Common myeloid progenitor, CD34-positive (primary cell): ENCODE measurements at regions not wholly inside any gene's neighbourhood (a gene's known extent, or its start where the extent isn't known, plus 50 kb on each side); places are given as distances from the start of the nearest gene placed in this dataset.

Source experiments
- CTCF ChIA-PET: fragments of 350-600 bp; sonication (Branson Sonifier 250); formaldehyde crosslinking; loops from one replicate; lab custom pipeline; 2021; ENCODE audit warnings: antibody characterized with exemption; lab: Charles Lee
- POLR2A ChIA-PET: fragments of 350-600 bp; sonication (Branson Sonifier 250); formaldehyde crosslinking; loops from one replicate; lab custom pipeline; 2021; ENCODE audit warnings: antibody characterized with exemption; lab: Charles Lee
- DNase-seq, 3 donors: peaks; one replicate each; pipeline versions ENCODE4 v3.0.0 to v3.0.0-alpha.2; 2013
- H3K27ac ChIP-seq, 2 experiments: 1 replicate in 1 of 2; 2 replicates in 1 of 2; pipeline ENCODE4 v1.7.0; 2013; ENCODE audit warnings: inconsistent platforms in 2 of 2, low read length in 2 of 2, mild to moderate bottlenecking in 2 of 2, low read depth in 1 of 2, moderate library complexity in 1 of 2; ENCODE audit not compliant: severe bottlenecking in 2 of 2, insufficient read depth in 1 of 2, poor library complexity in 1 of 2
- H3K27me3 ChIP-seq, 5 experiments: replicated peaks in 2 of 5; 1 replicate in 3 of 5; 2 replicates in 2 of 5; pipeline versions ENCODE4 v1.6.1 to v1.7.0; 2013; ENCODE audit warnings: low read length in 4 of 5, mild to moderate bottlenecking in 2 of 5, moderate library complexity in 2 of 5, inconsistent platforms in 1 of 5; ENCODE audit not compliant: insufficient read depth in 5 of 5, control insufficient read depth in 4 of 5
- H3K36me3 ChIP-seq, 4 experiments: 1 replicate in 2 of 4; 2 replicates in 2 of 4; pipeline versions ENCODE4 v1.6.1 to v1.7.0; 2013; ENCODE audit warnings: low read length in 3 of 4, control low read depth in 1 of 4, mild to moderate bottlenecking in 1 of 4; ENCODE audit not compliant: control insufficient read depth in 4 of 4, insufficient read depth in 4 of 4
- H3K4me1 ChIP-seq, 4 experiments: 1 replicate in 3 of 4; 2 replicates in 1 of 4; pipeline versions ENCODE4 v1.6.1 to v1.7.1; 2013; ENCODE audit warnings: low read length in 3 of 4, mild to moderate bottlenecking in 3 of 4, control low read depth in 1 of 4, inconsistent platforms in 1 of 4, moderate library complexity in 1 of 4; ENCODE audit not compliant: control insufficient read depth in 4 of 4, insufficient read depth in 4 of 4; ENCODE audit errors: control extremely low read depth in 1 of 4
- H3K4me3 ChIP-seq, 7 experiments: 1 replicate in 4 of 7; 2 replicates in 3 of 7; pipeline versions ENCODE4 v1.5.1 to v1.7.0; 2013; ENCODE audit warnings: mild to moderate bottlenecking in 7 of 7, low read length in 6 of 7, moderate library complexity in 6 of 7, inconsistent platforms in 2 of 7, low read depth in 2 of 7, control low read depth in 1 of 7; ENCODE audit not compliant: insufficient read depth in 4 of 7, control insufficient read depth in 1 of 7; ENCODE audit errors: extremely low read depth in 1 of 7
- H3K9me3 ChIP-seq, 5 experiments: 1 replicate in 4 of 5; 2 replicates in 1 of 5; pipeline versions ENCODE4 v1.6.1 to v1.7.1; 2013; ENCODE audit warnings: low read length in 4 of 5, mild to moderate bottlenecking in 2 of 5, inconsistent platforms in 1 of 5, low read depth in 1 of 5, moderate library complexity in 1 of 5; ENCODE audit not compliant: control insufficient read depth in 4 of 5, insufficient read depth in 2 of 5; ENCODE audit errors: control extremely low read depth in 1 of 5
- WGBS: methylation state at CpG from one replicate; pipeline ENCODE4 v1.1.5; 2013; ENCODE audit not compliant: insufficient coverage; 5-methylcytosine and 5-hydroxymethylcytosine counted together

DNA sequence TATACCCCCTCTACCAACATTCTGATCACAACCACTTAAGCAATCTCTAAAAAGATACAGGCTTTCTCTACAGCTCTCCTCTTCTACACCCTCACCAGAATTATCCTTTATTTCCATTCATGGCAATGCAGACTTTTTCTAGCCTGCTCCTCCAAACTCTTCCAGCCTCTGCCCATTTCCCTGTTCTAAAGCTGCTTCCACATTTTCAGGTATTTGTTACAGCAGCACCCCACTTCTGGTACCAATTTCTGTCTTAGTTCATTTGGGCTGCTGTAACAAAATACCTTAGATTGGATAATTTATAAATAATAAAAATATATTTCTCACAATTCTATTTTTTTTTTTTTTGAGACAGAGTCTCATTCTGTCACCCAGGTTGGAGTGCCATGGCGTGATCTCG is 53.0 kb upstream of the DNAH5 start:
- no CpG with 5 or more reads among the region's 2 CpGs for WGBS
- no peak overlapping the region for H3K4me3 ChIP-seq
- CTCF ChIA-PET, result no interaction called here
- POLR2A ChIA-PET, result no interaction called here
- H3K4me1 ChIP-seq, result no peaks in the 10 kb centered on the region
- H3K9me3 ChIP-seq, result peaks cover 0 to 4% (median 0%) of the 10 kb centered on the region in 5 experiments
- no peak overlapping the region for H3K27ac ChIP-seq
- peaks cover 0 to 2% (median 0%) of the 10 kb centered on the region in 5 experiments for H3K27me3 ChIP-seq
- no peak for DNase-seq
- H3K36me3 ChIP-seq, result no peaks in the 10 kb centered on the region

GRCh38 chr5:13994621-13995253 is 50.2 kb upstream of the DNAH5 start:
- POLR2A ChIA-PET, result no interaction called here
- CTCF ChIA-PET, result interaction anchor here (0.8 to 2.5 kb wide), 5 partner anchors 9 to 274 kb away, joined by 3 to 8 read pairs (median 3); no protein-coding TSS in a partner anchor
- 94% methylated on average over 6 of the region's 9 CpGs for WGBS

More at GRCh38 chr5:13994621-13995253, 50.2 kb upstream of the DNAH5 start:
- Histone ChIP-seq H3K9me3 (peaks cover 0 to 4% (median 0%) of the 10 kb centered on the region in 5 experiments), H3K36me3 (no peaks in the 10 kb centered on the region), H3K4me1 (no peaks in the 10 kb centered on the region), H3K27me3 (no peaks in the 10 kb centered on the region), H3K27ac (no peak overlapping the region), H3K4me3 (no peak overlapping the region)
- DNase-seq, result peak in 1 of 3 donors; percentile 8
